Lower lobe of right lung (tissue), 2 donors: ENCODE measurements at regions not wholly inside any gene's neighbourhood (a gene's known extent, or its start where the extent isn't known, plus 50 kb on each side); places are given as distances from the start of the nearest gene placed in this dataset.

ENCODE experiments used
- ATAC-seq, 2 donors: fragments of 200-7000 bp; cut with Tn5 transposase; one replicate each; pipeline ENCODE4 v1.9.1; 2020 to 2022; ENCODE audit warnings: mild to moderate bottlenecking in 2 of 2, moderate library complexity in 2 of 2
- DNase-seq: peaks from one replicate; pipeline ENCODE4 v3.0.0-alpha.2; 2020
- H3K27ac ChIP-seq: fragments of 200-600 bp; one replicate; pipeline ENCODE4 v1.8.0; 2022
- H3K27me3 ChIP-seq: fragments of 200-600 bp; one replicate; pipeline ENCODE4 v1.8.0; 2022; ENCODE audit warnings: low read depth
- H3K36me3 ChIP-seq: fragments of 200-600 bp; one replicate; pipeline ENCODE4 v1.8.0; 2022; ENCODE audit warnings: mild to moderate bottlenecking
- H3K4me1 ChIP-seq: fragments of 200-600 bp; one replicate; pipeline ENCODE4 v1.8.0; 2022
- H3K4me3 ChIP-seq: fragments of 200-600 bp; one replicate; pipeline ENCODE4 v1.8.0; 2022; ENCODE audit warnings: mild to moderate bottlenecking
- H3K9me3 ChIP-seq: fragments of 200-600 bp; one replicate; pipeline ENCODE4 v1.8.0; 2022
- CTCF ChIP-seq: fragments of 200-600 bp; IDR thresholded peaks from one replicate; pipeline ENCODE4 v1.8.0; 2022; ENCODE audit warnings: antibody characterized with exemption, mild to moderate bottlenecking
- intact Hi-C: fragments of 100-400 bp; cut with DNase I; formaldehyde crosslinking; loops from one replicate; pipeline ENCODE4 v1.11.0; 2022
- donor health status: DM: no; HTN: yes; CAD: no; lungs with severe emphysema.

GRCh38 chr4:32847461-32847860 is 2127.3 kb downstream of the PCDH7 start:
- Histone ChIP-seq H3K4me3 (no peak overlapping the region), H3K27me3 (no peaks in the 10 kb centered on the region), H3K4me1 (no peaks in the 10 kb centered on the region), H3K36me3 (no peaks in the 10 kb centered on the region), H3K27ac (no peak overlapping the region), H3K9me3 (no peaks in the 10 kb centered on the region)
- intact Hi-C loops: no loop called here
- DNase-seq (no peak), ATAC-seq (no peak)
- no peak for TF ChIP-seq CTCF

- Histone ChIP-seq H3K36me3 (no peaks in the 10 kb centered on the region), H3K9me3 (no peaks in the 10 kb centered on the region), H3K27ac (no peak overlapping the region), H3K4me1 (no peaks in the 10 kb centered on the region), H3K4me3 (no peak overlapping the region), H3K27me3 (no peaks in the 10 kb centered on the region)
- TF ChIP-seq CTCF: no peak
- intact Hi-C loops: no loop called here
- ATAC-seq (no peak), DNase-seq (no peak)
Observed at GRCh38 chr4:32855622-32856021, 2135.5 kb downstream of the PCDH7 start.

GRCh38 chr4:32858361-32858760 is 2138.2 kb downstream of the PCDH7 start:
- intact Hi-C loops: no loop called here
- Histone ChIP-seq H3K4me1 (no peaks in the 10 kb centered on the region), H3K36me3 (no peaks in the 10 kb centered on the region), H3K27me3 (no peaks in the 10 kb centered on the region), H3K9me3 (no peaks in the 10 kb centered on the region), H3K4me3 (no peak overlapping the region), H3K27ac (no peak overlapping the region)
- DNase-seq (no peak), ATAC-seq (no peak)
- no peak for TF ChIP-seq CTCF

- intact Hi-C loops: no loop called here
- ATAC-seq (no peak), DNase-seq (no peak)
- no peaks in the 10 kb centered on the region for H3K9me3 ChIP-seq
- H3K27ac ChIP-seq: no peak overlapping the region
- no peaks in the 10 kb centered on the region for H3K27me3 ChIP-seq
- no peaks in the 10 kb centered on the region for H3K36me3 ChIP-seq
- no peaks in the 10 kb centered on the region for H3K4me1 ChIP-seq
- no peak overlapping the region for H3K4me3 ChIP-seq
- no peak for TF ChIP-seq CTCF
Observed at GRCh38 chr4:32858971-32859370, 2138.8 kb downstream of the PCDH7 start.

GRCh38 chr4:32864713-32865351 is 2144.7 kb downstream of the PCDH7 start:
- TF ChIP-seq CTCF: no peak
- Histone ChIP-seq H3K9me3 (no peaks in the 10 kb centered on the region), H3K36me3 (no peaks in the 10 kb centered on the region), H3K27me3 (no peaks in the 10 kb centered on the region), H3K27ac (no peak overlapping the region), H3K4me3 (no peak overlapping the region), H3K4me1 (no peaks in the 10 kb centered on the region)
- DNase-seq: no peak
- intact Hi-C loops: no loop called here
- no peak for ATAC-seq
